ENCODE measurements at regions not wholly inside any gene's neighbourhood (a gene's known extent, or its start where the extent isn't known, plus 50 kb on each side); places are given as distances from the start of the nearest gene placed in this dataset.

GRCh38 chr6:71589254-71589653, 297.1 kb upstream of the RIMS1 start:
- Mint-ChIP-seq H3K9me3 (peaks cover 8% of the 10 kb centered on the region; the same call in 1 of the 2 replicates), H3K27ac (no peak overlapping the region), H3K4me3 (no peak overlapping the region), H3K4me1 (no peaks in the 10 kb centered on the region), H3K36me3 (no peaks in the 10 kb centered on the region), H3K27me3 (ENCODE audit: low read depth) (no peaks in the 10 kb centered on the region; the same call in 1 of the 2 replicates)
- DNase-seq (ENCODE audit: low spot score) (no peak), ATAC-seq (no peak)
- CTCF ChIA-PET, result no interaction called here
- POLR2A ChIA-PET, result no interaction called here
- TF ChIP-seq CREB1 (CRISPR knock-in tag; IDR thresholded peaks at IDR 0.05) (no peak), RELA (CRISPR knock-in tag; IDR thresholded peaks at IDR 0.05; ENCODE audit: borderline replicate concordance) (no peak), TP53 (CRISPR knock-in tag; IDR thresholded peaks at IDR 0.05) (no peak), KAT7 (CRISPR knock-in tag; IDR thresholded peaks at IDR 0.05; ENCODE audit: borderline replicate concordance) (no peak), NFE2L1 (CRISPR knock-in tag; IDR thresholded peaks at IDR 0.05) (no peak)

GRCh38 chr6:71592643-71593042, 293.7 kb upstream of the RIMS1 start:
- ChIA-PET CTCF (no interaction called here), POLR2A (no interaction called here)
- Mint-ChIP-seq H3K4me3 (no peak overlapping the region), H3K9me3 (0 out of 2 replicates have a peak, but pooled peaks cover 5% of the 10 kb centered on the region), H3K36me3 (no peaks in the 10 kb centered on the region), H3K27me3 (ENCODE audit: low read depth) (no peaks in the 10 kb centered on the region; the same call in 1 of the 2 replicates), H3K27ac (no peak overlapping the region), H3K4me1 (no peaks in the 10 kb centered on the region)
- DNase-seq (ENCODE audit: low spot score), result no peak
- no peak for ATAC-seq
- TF ChIP-seq EMX1 (CRISPR knock-in tag; IDR thresholded peaks at IDR 0.05) (no peak), SOX15 (CRISPR knock-in tag; IDR thresholded peaks at IDR 0.05) (no peak), CBFB (CRISPR knock-in tag; IDR thresholded peaks at IDR 0.05; ENCODE audit: low read depth) (no peak), AFF4 (CRISPR knock-in tag; IDR thresholded peaks at IDR 0.05; ENCODE audit: borderline replicate concordance) (no peak), MLX (CRISPR knock-in tag; IDR thresholded peaks at IDR 0.05) (no peak), STAT6 (CRISPR knock-in tag; conservative IDR thresholded peaks at IDR 0.05; ENCODE audit: low read depth) (no peak), GRHL2 (CRISPR knock-in tag; IDR thresholded peaks at IDR 0.05; ENCODE audit: insufficient replicate concordance, severe bottlenecking) (no peak), IRF2 (CRISPR knock-in tag; IDR thresholded peaks at IDR 0.05; ENCODE audit: borderline replicate concordance, low read depth) (no peak)

- ATAC-seq (no peak), DNase-seq (ENCODE audit: low spot score) (no peak)
- Mint-ChIP-seq H3K4me3 (no peak overlapping the region), H3K9me3 (no peaks in the 10 kb centered on the region), H3K36me3 (no peaks in the 10 kb centered on the region), H3K27me3 (ENCODE audit: low read depth) (no peaks in the 10 kb centered on the region), H3K27ac (no peak overlapping the region), H3K4me1 (peaks cover 20% of the 10 kb centered on the region)
- ChIA-PET POLR2A (no interaction called here), CTCF (interaction anchor here (0.6 kb wide), 1 partner anchor 11 kb away, joined by 3 read pairs; no protein-coding TSS in a partner anchor)
- TF ChIP-seq ELF4 (CRISPR knock-in tag; IDR thresholded peaks at IDR 0.05; ENCODE audit: low read depth), result no peak
- no peak for TF ChIP-seq ZNF423 (CRISPR knock-in tag; IDR thresholded peaks at IDR 0.05)
- TF ChIP-seq NFATC4 (CRISPR knock-in tag; IDR thresholded peaks at IDR 0.05), result no peak
- TF ChIP-seq IRF2 (CRISPR knock-in tag; IDR thresholded peaks at IDR 0.05; ENCODE audit: borderline replicate concordance, low read depth), result no peak
- TF ChIP-seq STAT6 (CRISPR knock-in tag; conservative IDR thresholded peaks at IDR 0.05; ENCODE audit: low read depth), result no peak
- no peak for TF ChIP-seq ZSCAN18 (CRISPR knock-in tag; IDR thresholded peaks at IDR 0.05)
- TF ChIP-seq ZMAT4 (CRISPR knock-in tag; IDR thresholded peaks at IDR 0.05), result no peak
- TF ChIP-seq NFYB (CRISPR knock-in tag; conservative IDR thresholded peaks at IDR 0.05; ENCODE audit: low read depth), result no peak
Measured at GRCh38 chr6:71599359-71599758, 287.0 kb upstream of the RIMS1 start.
